ENCODE measurements at regions not wholly inside any gene's neighbourhood (a gene's known extent, or its start where the extent isn't known, plus 50 kb on each side); places are given as distances from the start of the nearest gene placed in this dataset.

- DNase-seq = no peak
These were observed 51.4 kb upstream of the ESX1 start for GRCh38 chrX:104306180-104306579.

Measured in suppressor macrophage (primary cell).